HEK293 (cell line): ENCODE measurements at regions not wholly inside any gene's neighbourhood (a gene's known extent, or its start where the extent isn't known, plus 50 kb on each side); places are given as distances from the start of the nearest gene placed in this dataset.

Source experiments
- CTCF ChIP-seq: fragments of 450-650 bp; formaldehyde crosslinking; IDR thresholded peaks from 2 replicates; pipeline ENCODE4 v1.5.1; 2016; ENCODE audit warnings: missing biosample characterization, missing genetic modification characterization
- IKZF3 ChIP-seq: fragments of 450-650 bp; IDR thresholded peaks from 2 replicates; pipeline ENCODE4 v1.5.0; 2018; ENCODE audit warnings: missing biosample characterization, mild to moderate bottlenecking, missing genetic modification characterization, moderate library complexity
- PRDM1 ChIP-seq: fragments of 450-650 bp; formaldehyde crosslinking; IDR thresholded peaks from 2 replicates; pipeline ENCODE4; 2016; ENCODE audit warnings: missing biosample characterization, missing genetic modification characterization
- SP7 ChIP-seq: fragments of 450-650 bp; formaldehyde crosslinking; IDR thresholded peaks from 2 replicates; pipeline ENCODE4 v1.5.1; 2016; ENCODE audit warnings: missing biosample characterization, missing genetic modification characterization
- ZBTB7A ChIP-seq: fragments of 450-650 bp; formaldehyde crosslinking; IDR thresholded peaks from 2 replicates; pipeline ENCODE4 v1.5.1; 2016; ENCODE audit warnings: low read depth, missing biosample characterization, missing genetic modification characterization
- ZNF174 ChIP-seq: fragments of 450-650 bp; formaldehyde crosslinking; IDR thresholded peaks from 2 replicates; pipeline ENCODE4 v1.5.0; 2017; ENCODE audit warnings: missing biosample characterization, mild to moderate bottlenecking, missing genetic modification characterization
- ZNF292 ChIP-seq: fragments of 450-650 bp; formaldehyde crosslinking; IDR thresholded peaks from 2 replicates; pipeline ENCODE4 v1.5.1; 2016; ENCODE audit warnings: low read depth, missing biosample characterization, missing genetic modification characterization, borderline replicate concordance
- ZNF433 ChIP-seq: fragments of 450-650 bp; formaldehyde crosslinking; IDR thresholded peaks from 2 replicates; pipeline ENCODE4 v1.5.1; 2016; ENCODE audit warnings: missing biosample characterization, missing genetic modification characterization, low read depth
- ZNF544 ChIP-seq: fragments of 450-650 bp; formaldehyde crosslinking; IDR thresholded peaks from 2 replicates; pipeline ENCODE4 v1.5.0; 2017; ENCODE audit warnings: missing biosample characterization, missing genetic modification characterization
- ZNF785 ChIP-seq: fragments of 450-650 bp; formaldehyde crosslinking; IDR thresholded peaks from 2 replicates; pipeline ENCODE4 v1.5.1; 2016; ENCODE audit warnings: missing biosample characterization, missing genetic modification characterization

GRCh38 chr6:4384656-4385055 lies 249.3 kb upstream of the ECI2 start:
- TF ChIP-seq PRDM1 (tag by site-specific recombination) = no peak
- TF ChIP-seq CTCF = no peak
- no peak for TF ChIP-seq ZNF433 (tag by site-specific recombination)
- TF ChIP-seq IKZF3 = no peak
- no peak for TF ChIP-seq ZBTB7A (tag by site-specific recombination)
- no peak for TF ChIP-seq ZNF544
- TF ChIP-seq ZNF292 (tag by site-specific recombination) = no peak
- TF ChIP-seq ZNF174 (tag by site-specific recombination) = no peak
- no peak for TF ChIP-seq ZNF785
- no peak for TF ChIP-seq SP7 (tag by site-specific recombination)
